ENCODE measurements at regions not wholly inside any gene's neighbourhood (a gene's known extent, or its start where the extent isn't known, plus 50 kb on each side); places are given as distances from the start of the nearest gene placed in this dataset.

GRCh38 chr2:128755695-128756364 is 437.2 kb upstream of the HS6ST1 start:
- no peak for DNase-seq (ENCODE audit: low read depth)
- no peak overlapping the region for H3K4me3 ChIP-seq (ENCODE audit: low read depth, low read length)
- TF ChIP-seq, protein P1, sequence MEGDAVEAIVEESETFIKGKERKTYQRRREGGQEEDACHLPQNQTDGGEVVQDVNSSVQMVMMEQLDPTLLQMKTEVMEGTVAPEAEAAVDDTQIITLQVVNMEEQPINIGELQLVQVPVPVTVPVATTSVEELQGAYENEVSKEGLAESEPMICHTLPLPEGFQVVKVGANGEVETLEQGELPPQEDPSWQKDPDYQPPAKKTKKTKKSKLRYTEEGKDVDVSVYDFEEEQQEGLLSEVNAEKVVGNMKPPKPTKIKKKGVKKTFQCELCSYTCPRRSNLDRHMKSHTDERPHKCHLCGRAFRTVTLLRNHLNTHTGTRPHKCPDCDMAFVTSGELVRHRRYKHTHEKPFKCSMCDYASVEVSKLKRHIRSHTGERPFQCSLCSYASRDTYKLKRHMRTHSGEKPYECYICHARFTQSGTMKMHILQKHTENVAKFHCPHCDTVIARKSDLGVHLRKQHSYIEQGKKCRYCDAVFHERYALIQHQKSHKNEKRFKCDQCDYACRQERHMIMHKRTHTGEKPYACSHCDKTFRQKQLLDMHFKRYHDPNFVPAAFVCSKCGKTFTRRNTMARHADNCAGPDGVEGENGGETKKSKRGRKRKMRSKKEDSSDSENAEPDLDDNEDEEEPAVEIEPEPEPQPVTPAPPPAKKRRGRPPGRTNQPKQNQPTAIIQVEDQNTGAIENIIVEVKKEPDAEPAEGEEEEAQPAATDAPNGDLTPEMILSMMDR (conservative IDR thresholded peaks at IDR 0.05; ENCODE audit: low read depth, low read length), result no peak

DNA sequence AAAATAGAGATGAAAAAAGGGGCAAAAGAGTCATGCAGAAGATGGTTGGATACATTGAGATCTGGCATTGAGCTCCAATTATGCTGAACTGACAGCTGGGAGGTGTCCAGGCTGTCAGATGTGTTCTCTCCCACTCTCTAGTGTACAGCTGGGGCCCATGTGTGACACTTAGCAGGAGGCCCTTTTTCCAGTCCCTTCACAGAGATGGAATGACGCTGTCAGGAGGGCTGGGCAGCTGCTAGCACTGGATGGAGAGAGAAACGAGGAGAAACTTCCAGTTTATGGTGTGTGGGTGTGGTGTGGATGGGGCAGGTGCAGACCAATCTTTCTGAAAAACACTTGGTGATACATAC is 437.7 kb upstream of the HS6ST1 start:
- TF ChIP-seq, protein P1 (conservative IDR thresholded peaks at IDR 0.05; ENCODE audit: low read depth, low read length), result no peak
- no peak for DNase-seq (ENCODE audit: low read depth)
- H3K4me3 ChIP-seq (ENCODE audit: low read depth, low read length), result no peak overlapping the region

DNA sequence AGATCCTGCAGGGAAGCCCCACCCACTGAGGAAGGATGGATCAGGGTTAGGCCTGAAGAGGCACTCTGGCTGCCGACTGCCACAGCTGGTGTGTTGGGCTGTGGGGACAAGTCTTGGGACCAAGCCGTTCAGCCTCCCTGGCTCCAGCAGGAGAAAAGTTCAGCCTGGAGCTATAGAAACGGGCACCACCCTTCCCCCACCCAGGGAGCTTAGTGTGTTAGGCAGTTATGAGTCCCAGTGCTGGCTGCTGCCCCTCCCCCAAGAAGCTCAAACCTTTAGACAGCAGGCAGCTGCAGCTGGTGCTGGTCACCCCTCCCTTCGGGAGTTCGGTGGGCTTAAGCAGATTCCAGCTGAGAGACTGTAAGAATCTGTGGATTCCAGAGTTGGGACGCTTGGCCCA is 447.1 kb upstream of the HS6ST1 start:
- no peak for DNase-seq (ENCODE audit: low read depth)
- TF ChIP-seq, protein P1 (conservative IDR thresholded peaks at IDR 0.05; ENCODE audit: low read depth, low read length), result no peak
- H3K4me3 ChIP-seq (ENCODE audit: low read depth, low read length), result no peak overlapping the region

- no peak for DNase-seq (ENCODE audit: low read depth)
- TF ChIP-seq, protein P1 (conservative IDR thresholded peaks at IDR 0.05; ENCODE audit: low read depth, low read length), result no peak
- no peak overlapping the region for H3K4me3 ChIP-seq (ENCODE audit: low read depth, low read length)
Observed at GRCh38 chr2:128768041-128768440, 449.4 kb upstream of the HS6ST1 start.

DNA sequence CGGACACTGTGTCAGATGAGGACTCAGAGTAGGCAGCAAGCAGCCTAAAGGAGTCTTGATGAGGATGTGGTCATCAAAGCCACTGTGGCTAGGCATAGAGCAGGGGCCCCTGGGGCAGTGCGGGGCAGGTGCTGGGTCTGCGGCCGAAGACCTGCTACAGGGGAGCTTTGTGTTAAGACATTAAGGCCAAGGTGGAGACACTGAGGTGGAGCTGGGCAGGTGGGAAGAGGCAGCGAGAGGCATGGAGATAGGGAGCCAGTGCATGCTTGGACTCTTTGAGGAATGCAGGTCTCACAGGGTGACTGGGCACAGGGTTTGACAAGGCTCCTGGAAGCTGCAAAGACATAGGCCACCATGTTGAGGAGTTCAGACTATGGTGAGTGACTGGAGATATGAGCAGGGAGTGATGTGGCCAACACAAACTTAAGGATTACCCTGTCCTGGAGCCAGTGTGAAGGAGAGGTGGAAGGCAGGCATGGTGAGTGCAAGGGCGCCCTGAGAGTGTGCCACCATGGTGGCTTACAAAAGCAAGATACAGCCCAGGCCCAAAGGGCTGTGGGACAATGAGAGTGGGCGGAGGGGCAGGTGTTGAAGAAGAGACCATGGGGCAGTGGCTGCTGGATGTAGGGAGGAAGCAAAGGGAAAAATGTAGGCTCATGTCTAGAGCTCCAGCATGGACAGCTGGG is 450.9 kb upstream of the HS6ST1 start:
- no peak overlapping the region for H3K4me3 ChIP-seq (ENCODE audit: low read depth, low read length)
- TF ChIP-seq, protein P1 (conservative IDR thresholded peaks at IDR 0.05; ENCODE audit: low read depth, low read length), result no peak
- no peak for DNase-seq (ENCODE audit: low read depth)

DNA sequence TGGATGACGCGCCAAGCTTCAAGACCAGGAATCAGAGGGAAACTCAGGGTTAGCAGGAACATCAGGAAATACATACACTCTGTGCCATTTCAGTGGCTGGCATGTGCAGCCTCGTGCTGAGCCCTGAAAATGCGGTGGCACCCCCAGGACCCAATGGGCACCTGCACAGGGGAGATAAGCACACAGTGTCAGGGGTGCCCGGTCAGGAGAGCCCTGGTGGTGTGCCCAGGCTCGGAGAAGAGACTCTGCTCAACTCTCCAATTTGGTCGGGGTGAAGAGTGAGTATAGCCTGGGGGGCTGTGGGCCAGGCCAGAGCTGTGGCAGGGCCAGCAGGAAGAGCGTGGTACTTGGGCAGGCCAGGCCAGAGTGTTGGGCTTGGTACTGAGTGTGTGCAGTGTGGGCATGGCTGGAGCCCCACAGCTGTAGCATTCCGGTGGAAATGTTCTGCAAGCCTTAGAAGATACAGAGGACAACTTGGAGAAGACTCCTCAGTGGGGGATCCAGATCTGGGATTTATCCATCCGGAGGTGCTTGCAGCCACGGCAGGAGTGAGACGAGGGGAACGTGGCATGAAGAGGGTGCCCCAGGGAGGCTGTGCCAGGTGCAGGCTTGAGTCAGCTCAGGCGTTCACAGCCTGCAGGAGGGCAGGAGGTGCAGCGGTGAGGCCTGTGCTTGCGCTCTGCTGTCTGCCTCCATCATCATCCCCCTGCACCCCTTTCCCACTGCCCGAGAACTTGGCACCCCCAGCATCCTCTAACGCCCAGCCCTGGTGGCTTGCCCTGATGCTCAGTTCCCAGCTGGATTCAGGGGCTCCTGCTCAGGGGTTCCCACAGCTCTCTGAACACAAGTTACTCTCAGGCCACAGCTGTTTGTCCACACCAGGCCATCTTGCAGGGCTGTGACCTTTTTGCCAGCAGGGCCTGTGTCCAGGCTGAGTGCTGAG is 451.7 kb upstream of the HS6ST1 start:
- no peak overlapping the region for H3K4me3 ChIP-seq (ENCODE audit: low read depth, low read length)
- TF ChIP-seq, protein P1 (conservative IDR thresholded peaks at IDR 0.05; ENCODE audit: low read depth, low read length), result no peak
- DNase-seq (ENCODE audit: low read depth), result no peak

Data from choroid plexus epithelial cell (primary cell).